ENCODE measurements at regions not wholly inside any gene's neighbourhood (a gene's known extent, or its start where the extent isn't known, plus 50 kb on each side); places are given as distances from the start of the nearest gene placed in this dataset.

- H3K9me3 ChIP-seq = no peaks in the 10 kb centered on the region
- H3K27ac ChIP-seq = no peak overlapping the region
- H3K4me3 ChIP-seq (ENCODE audit: low read depth in 1 of 2, low read length in 1 of 2) = no peak overlapping the region
- no peaks in the 10 kb centered on the region for H3K27me3 ChIP-seq
- no peaks in the 10 kb centered on the region for H3K4me1 ChIP-seq (ENCODE audit: control insufficient read depth in 1 of 2, insufficient read depth in 1 of 2, low read depth in 1 of 2, low read length in 1 of 2)
- H3K36me3 ChIP-seq = no peaks in the 10 kb centered on the region
- TF ChIP-seq CTCF (IDR thresholded peaks at IDR 0.05) = no peak
Measured at GRCh38 chr14:58947814-58948445, 240.5 kb upstream of the DAAM1 start.

GRCh38 chr14:58950555-58950954 is 237.9 kb upstream of the DAAM1 start:
- Histone ChIP-seq H3K4me1 (ENCODE audit: control insufficient read depth in 1 of 2, insufficient read depth in 1 of 2, low read depth in 1 of 2, low read length in 1 of 2) (no peaks in the 10 kb centered on the region), H3K4me3 (ENCODE audit: low read depth in 1 of 2, low read length in 1 of 2) (no peak overlapping the region), H3K9me3 (no peaks in the 10 kb centered on the region), H3K36me3 (no peaks in the 10 kb centered on the region), H3K27ac (no peak overlapping the region), H3K27me3 (no peaks in the 10 kb centered on the region)
- no peak for TF ChIP-seq CTCF (IDR thresholded peaks at IDR 0.05)

DNA sequence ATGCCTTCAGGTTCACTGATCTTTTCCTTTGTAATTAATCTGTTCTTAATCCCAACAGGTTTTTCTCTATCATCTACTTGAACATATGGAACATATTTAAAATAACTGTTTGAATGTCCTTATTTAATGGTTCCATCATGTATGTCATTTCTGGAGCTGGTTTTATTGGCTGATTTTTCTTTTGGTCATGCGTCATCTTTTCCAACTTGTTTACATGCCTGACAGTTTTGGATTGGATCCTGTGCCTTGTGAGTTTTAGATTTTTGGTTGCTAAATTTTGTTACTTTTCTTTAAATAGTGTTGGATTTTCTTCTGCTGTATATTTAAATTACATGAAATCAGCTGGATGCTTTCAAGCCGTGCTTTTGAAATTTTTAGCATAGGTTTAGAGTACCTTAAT is 237.3 kb upstream of the DAAM1 start:
- Histone ChIP-seq H3K36me3 (no peaks in the 10 kb centered on the region), H3K4me3 (ENCODE audit: low read depth in 1 of 2, low read length in 1 of 2) (no peak overlapping the region), H3K9me3 (no peaks in the 10 kb centered on the region), H3K27ac (no peak overlapping the region), H3K27me3 (no peaks in the 10 kb centered on the region), H3K4me1 (ENCODE audit: control insufficient read depth in 1 of 2, insufficient read depth in 1 of 2, low read depth in 1 of 2, low read length in 1 of 2) (no peaks in the 10 kb centered on the region)
- no peak for TF ChIP-seq CTCF (IDR thresholded peaks at IDR 0.05)

DNA sequence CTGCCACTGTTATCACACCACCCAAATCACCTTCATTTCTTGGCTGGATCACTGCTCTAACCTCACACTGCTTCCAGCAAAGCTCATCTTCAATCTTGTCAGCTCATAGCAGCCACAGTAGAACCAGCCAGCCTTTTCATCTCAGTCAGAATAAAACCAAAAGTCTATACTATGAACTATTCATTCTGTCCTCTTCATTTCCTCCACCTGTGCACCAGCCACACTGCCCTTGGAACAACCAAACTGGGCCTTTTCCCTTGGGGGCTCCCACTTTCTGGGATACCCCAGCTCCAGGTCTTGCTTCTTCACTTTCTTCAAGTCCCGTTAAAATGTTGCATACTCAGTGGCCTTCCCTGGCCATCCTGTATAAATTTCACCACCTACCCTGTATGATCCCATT is 234.4 kb upstream of the DAAM1 start:
- H3K27ac ChIP-seq = no peak overlapping the region
- TF ChIP-seq CTCF (IDR thresholded peaks at IDR 0.05) = no peak
- no peaks in the 10 kb centered on the region for H3K36me3 ChIP-seq
- no peaks in the 10 kb centered on the region for H3K4me1 ChIP-seq (ENCODE audit: control insufficient read depth in 1 of 2, insufficient read depth in 1 of 2, low read depth in 1 of 2, low read length in 1 of 2)
- no peaks in the 10 kb centered on the region for H3K27me3 ChIP-seq
- H3K4me3 ChIP-seq (ENCODE audit: low read depth in 1 of 2, low read length in 1 of 2) = no peak overlapping the region
- no peaks in the 10 kb centered on the region for H3K9me3 ChIP-seq

DNA sequence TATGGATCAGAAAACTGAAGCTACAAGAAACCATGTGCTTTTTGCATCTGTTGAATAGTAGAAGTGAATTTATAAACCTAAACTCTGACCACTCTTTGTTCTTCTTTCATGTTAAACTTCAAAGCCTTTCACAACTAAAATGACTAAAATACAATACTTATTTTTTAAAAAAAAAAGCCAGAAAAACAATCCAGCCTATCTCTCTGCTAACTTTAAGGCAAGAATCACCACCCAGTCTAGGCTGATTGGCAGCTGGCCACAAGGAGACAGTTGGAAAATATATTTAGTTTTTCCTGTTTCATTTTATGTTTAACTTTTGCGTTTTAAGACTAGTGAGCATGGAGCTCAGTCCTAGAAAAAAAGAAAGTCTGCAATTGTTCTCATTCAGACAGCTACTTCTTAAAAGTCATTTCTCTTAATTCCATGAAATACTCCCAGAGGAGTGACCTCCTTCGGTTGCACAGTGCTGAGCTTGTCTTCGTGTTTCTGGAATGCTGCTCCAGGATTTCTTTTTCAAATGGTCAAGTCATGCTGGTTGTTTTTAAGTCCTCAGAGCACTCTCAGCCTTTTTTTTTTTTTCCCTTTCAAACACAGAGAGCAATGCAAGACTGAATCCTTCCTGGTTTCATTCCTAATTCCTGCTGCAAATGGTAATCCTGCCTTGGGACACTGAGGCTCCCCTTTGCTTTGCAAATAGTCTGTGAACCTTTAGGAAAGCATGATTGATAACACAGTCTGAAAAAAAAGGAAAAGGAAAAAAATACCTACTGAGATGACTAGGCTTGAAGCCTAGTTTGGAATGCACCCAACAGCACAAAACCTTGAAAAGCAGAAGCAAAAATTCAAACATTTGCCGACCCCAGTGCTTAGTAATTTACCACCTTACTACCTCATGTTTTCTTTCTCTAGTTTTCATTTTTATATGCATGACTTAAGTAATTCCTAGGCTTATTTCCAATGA is 233.3 kb upstream of the DAAM1 start:
- Histone ChIP-seq H3K4me3 (ENCODE audit: low read depth in 1 of 2, low read length in 1 of 2) (no peak overlapping the region), H3K4me1 (ENCODE audit: control insufficient read depth in 1 of 2, insufficient read depth in 1 of 2, low read depth in 1 of 2, low read length in 1 of 2) (no peaks in the 10 kb centered on the region), H3K36me3 (no peaks in the 10 kb centered on the region), H3K27ac (no peak overlapping the region), H3K9me3 (no peaks in the 10 kb centered on the region), H3K27me3 (no peaks in the 10 kb centered on the region)
- TF ChIP-seq CTCF (IDR thresholded peaks at IDR 0.05) = no peak
